ENCODE measurements at regions not wholly inside any gene's neighbourhood (a gene's known extent, or its start where the extent isn't known, plus 50 kb on each side); places are given as distances from the start of the nearest gene placed in this dataset.
"Not testable (repeated sequence)": the region's sequence is repeated elsewhere in the genome, so short reads cannot be mapped to it uniquely, and the experiment has no call there.

GRCh38 chr5:26415987-26416779 lies 622.2 kb downstream of the CDH9 start:
- DNase-seq (ENCODE audit: low spot score), result no peak

DNA sequence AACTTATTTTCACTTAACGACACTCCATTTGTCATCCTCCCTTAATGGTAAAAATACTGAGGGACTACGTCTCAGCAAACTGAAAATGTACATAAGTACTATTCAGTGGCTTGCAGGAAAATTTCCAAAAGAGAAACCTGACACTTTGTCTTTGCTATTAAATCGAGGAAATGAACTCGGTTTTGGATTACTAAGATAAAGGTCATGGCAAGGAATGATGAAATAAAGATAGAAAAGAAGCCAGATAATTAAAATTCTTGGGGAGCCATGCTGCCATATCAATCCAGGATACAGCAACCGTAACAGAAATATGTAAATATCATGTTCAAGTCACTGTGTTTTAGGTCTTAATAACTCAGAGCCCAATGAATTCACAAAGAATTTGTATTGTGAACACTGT lies 647.8 kb downstream of the CDH9 start:
- DNase-seq (ENCODE audit: low spot score), result no peak

GRCh38 chr5:26388976-26389375 lies 649.4 kb downstream of the CDH9 start:
- DNase-seq (ENCODE audit: low spot score), result peak; percentile 63

DNA sequence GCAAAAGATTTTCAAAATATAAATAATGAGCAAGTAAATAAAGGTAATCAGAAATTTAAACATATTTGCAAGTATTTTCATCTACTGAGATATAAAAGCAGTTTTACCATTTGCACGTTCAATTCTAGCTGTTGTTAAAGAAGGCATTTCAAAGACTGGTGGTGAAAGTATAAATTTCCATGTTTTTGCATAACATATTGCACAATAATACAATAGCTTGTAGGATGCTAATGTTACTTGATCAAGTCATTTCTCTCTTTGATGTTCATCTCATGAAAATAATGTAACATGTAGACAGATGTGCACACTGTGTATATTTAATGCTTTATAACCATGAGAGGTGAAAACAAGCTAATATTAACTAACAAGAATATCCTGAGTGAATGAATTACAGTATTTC lies 651.9 kb downstream of the CDH9 start:
- DNase-seq (ENCODE audit: low spot score), result no peak

GRCh38 chr5:26364624-26365023 lies 673.8 kb downstream of the CDH9 start:
- not testable (repeated sequence) for DNase-seq (ENCODE audit: low spot score)

DNA sequence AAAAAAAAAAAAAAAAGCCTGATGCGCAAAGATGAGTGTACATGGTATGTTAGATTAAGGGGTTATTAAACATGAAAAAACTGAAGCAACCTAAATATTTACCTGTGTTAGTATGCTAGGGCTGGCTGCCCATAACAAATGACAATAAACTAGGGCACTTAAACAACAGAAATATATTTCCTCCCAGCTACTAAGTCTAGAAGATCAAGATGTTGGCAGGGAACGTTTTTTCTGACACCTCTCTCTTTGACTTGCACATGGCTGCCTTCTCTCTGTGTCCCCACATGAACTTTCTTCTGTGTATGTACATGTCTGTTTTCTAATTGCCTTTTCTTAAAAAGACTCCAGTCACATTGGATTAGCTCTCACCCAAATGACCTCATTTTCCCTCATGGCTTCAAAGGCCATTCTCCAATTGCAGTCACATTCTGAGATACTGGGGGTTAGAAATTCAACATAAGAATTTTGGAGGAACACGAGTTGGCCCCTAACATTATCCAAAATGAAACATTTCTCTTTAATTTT lies 694.5 kb downstream of the CDH9 start:
- DNase-seq (ENCODE audit: low spot score), result no peak

DNA sequence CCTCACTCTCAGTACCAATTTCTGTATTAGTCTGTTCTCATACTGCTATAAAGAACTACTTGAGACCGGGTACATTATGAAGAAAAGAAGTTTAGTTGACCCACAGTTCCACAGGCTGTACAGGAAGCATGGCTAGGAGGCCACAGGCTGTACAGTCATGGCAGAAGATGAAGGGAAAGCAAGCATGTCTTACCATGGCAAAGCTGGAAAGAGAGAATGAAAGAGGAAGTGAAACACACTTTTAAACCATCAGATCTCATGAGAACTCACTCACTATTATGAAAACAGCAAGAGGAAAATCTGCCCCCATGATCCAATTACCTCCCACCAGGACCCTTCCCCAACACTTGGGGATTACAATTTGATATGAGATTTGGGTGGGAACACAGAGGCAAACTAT lies 698.8 kb downstream of the CDH9 start:
- no peak for DNase-seq (ENCODE audit: low spot score)

- DNase-seq (ENCODE audit: low spot score), result peak; percentile 28
Measured at GRCh38 chr5:26329562-26330189, 708.7 kb downstream of the CDH9 start.

DNA sequence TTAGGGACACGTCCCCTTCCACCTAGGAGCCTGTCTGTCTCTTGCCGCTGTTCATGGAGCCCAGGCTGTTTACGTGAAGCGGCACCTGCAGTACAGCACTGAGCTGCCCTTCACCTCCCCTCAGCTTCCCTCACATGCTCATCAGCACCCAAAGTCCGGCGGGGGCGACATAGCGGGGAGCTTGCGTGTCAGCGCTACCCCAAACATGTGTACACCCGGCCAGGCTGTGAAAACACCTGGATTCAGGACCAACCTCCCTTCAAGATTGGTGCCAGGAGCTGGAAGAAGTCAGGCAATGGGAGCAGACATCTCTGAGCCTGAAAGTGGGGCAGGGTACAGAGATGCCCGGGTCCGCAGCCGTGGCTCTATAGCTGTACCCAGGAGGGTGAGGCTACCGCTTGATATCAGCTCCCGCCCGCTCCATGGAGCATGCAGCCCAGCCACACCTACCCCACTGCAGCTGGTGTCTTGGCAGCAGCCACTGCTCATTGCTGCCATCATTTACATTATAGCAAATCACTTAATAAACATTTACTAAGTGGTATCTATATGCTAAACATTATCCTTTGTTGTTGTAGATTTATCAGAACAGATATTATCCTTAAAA lies 712.1 kb downstream of the CDH9 start:
- no peak for DNase-seq (ENCODE audit: low spot score)

DNA sequence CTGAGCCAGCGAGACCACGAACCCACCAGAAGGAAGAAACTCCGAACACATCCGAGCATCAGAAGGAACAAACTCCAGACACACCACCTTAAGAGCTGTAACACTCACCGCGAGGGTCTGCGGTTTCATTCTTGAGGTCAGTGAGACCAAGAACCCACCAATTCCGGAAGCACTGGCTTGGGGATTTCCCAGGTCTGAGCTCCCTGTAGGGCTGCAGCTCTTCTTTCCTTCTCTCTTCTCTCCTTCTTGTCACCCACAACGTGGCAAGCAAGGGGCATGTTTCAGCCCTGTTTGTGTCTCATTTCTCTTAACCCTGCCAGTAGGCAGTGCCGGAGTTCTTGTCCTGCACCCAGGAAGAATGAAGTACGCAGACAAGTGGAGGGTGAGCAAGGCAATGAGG lies 713.0 kb downstream of the CDH9 start:
- not testable (repeated sequence) for DNase-seq (ENCODE audit: low spot score)

- not testable (repeated sequence) for DNase-seq (ENCODE audit: low spot score)
Measured at GRCh38 chr5:26324273-26324895, 714.0 kb downstream of the CDH9 start.

GRCh38 chr5:26323794-26324193 lies 714.6 kb downstream of the CDH9 start:
- no peak for DNase-seq (ENCODE audit: low spot score)

DNA sequence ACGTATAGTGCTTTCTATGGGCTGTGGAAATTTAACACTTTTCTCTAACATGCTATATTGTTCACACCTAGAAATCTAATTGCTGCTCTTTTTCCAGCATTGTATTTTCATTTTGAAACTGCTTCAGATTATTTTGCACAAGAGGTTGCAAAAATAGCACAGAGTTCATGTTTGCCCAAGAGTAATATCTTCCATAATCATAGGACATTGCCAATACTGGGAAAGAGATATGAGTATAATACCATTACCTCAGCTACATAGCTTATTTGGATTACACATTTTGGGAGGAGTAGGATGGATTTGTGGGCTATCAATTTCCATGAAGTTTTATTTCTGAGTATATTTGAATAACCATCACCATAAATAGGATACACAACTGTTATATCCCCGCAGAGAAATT lies 717.1 kb downstream of the CDH9 start:
- no peak for DNase-seq (ENCODE audit: low spot score)

GRCh38 chr5:26310415-26310814 lies 728.0 kb downstream of the CDH9 start:
- no peak for DNase-seq (ENCODE audit: low spot score)

DNA sequence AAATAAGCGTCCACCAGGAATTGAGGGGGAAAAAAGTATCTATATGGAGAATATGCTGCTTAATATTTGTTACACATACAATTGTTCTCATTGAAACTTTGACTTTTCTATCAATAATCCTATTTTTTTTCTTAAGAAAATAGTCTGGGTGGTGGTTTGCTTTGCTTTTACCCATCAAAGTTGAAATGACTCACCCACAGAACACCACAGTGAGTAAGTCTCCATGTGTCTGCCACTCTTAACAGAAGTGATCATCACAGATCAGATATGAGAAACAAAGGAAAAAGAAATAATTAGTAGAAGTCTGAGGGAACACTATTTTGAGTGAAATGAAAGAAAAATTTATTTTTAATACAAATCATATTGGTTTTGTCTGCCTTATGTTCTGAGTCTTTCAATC lies 742.8 kb downstream of the CDH9 start:
- no peak for DNase-seq (ENCODE audit: low spot score)

DNA sequence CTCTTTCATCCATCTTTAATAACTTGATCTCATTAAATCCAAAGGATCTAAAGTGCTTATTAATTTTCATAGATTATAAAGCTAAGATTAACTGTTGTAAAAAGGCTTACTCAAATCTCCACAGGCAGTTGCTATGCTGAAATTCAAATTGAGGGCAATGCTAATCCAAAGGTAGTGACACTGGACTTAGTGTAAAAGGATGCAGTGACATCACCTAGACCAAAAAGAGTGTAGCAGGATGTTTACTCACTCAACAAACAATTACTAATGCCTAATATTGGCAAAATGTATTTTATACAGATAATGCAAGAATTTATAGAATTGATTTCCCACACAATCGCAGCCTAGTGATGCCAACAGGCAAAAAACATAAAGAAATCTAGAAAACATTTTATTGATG lies 756.2 kb downstream of the CDH9 start:
- no peak for DNase-seq (ENCODE audit: low spot score)

- DNase-seq (ENCODE audit: low spot score), result no peak
Measured at GRCh38 chr5:26278078-26278477, 760.3 kb downstream of the CDH9 start.

DNA sequence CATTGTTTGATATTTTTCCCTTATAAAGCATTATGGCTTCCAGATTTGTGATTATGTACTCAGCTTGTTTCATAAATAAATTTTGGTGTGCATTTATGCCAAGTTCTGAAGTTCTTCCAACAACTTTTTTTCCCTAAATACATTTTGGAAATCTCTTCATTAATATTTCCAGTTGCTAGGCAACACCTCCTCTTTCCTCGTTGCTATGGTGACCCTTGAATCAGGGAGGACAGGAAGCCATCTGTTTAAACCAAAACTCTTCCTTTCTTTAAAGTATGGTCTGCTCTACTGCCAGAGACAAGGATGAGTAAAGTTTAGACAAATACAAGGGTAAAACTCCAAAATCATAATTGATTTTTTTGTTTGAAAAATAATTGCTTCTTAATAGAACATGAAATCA lies 779.3 kb downstream of the CDH9 start:
- DNase-seq (ENCODE audit: low spot score), result no peak

GRCh38 chr5:26245321-26245720 lies 793.1 kb downstream of the CDH9 start:
- no peak for DNase-seq (ENCODE audit: low spot score)

GRCh38 chr5:26239588-26239987 lies 798.8 kb downstream of the CDH9 start:
- no peak for DNase-seq (ENCODE audit: low spot score)

DNA sequence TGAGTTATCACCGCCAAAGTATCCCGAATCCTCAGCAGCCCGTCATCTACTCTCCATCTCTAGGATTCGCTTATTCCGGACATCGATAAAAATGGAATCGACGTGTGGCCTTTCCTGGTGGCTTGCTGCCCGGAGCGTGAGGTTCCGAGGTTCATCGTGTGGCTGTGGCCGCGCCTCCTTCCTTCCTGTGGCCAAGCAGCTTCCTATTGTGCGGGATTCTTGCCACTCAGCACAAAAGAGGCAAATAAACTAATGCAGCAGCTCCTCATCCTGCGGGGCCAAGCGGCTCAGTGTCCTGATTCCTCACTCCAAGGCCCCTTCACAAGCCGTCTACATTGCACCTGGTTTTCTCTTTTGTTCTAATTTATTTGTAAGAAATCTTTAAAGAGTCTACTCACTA lies 800.9 kb downstream of the CDH9 start:
- DNase-seq (ENCODE audit: low spot score), result no peak

DNA sequence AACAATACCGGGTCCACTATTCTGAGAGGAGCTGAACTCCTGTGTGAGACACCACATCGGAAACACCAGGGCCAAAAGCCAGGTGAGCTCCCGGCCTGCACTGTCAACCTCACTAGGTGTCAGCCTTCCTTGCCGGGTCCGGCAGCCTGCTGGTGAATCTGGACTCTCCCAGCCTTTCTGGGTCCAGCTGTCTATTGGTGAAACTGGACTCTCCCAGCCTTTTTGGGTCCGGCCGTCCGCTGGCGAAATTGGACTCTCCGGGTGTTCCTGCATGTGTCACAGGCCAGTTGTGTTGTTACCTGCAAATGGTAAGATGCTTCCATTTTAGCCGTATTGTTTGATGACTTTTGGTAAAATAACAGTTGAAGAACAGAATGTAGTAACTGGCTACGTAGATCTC lies 801.5 kb downstream of the CDH9 start:
- DNase-seq (ENCODE audit: low spot score), result no peak

- no peak for DNase-seq (ENCODE audit: low spot score)
Measured at GRCh38 chr5:26232706-26233105, 805.7 kb downstream of the CDH9 start.
